IMR-90 (cell line): ENCODE measurements at regions not wholly inside any gene's neighbourhood (a gene's known extent, or its start where the extent isn't known, plus 50 kb on each side); places are given as distances from the start of the nearest gene placed in this dataset.

Experiments used
- ATAC-seq: fragments of 200-7000 bp; cut with Tn5 transposase; 2 replicates; pipeline ENCODE4 v1.9.1; 2020; ENCODE audit warnings: low read depth, mild to moderate bottlenecking, moderate library complexity
- BruUV-seq: library from RNA; stranded (reverse); fragments of 400-500 nt; replicated peaks from 2 replicates; lab custom pipeline; 2021; lab: Mats Ljungman, UMichigan
- CTCF ChIA-PET: fragments of 300-600 bp; formaldehyde crosslinking; extraction: SDS; loops from one replicate; lab custom pipeline; 2021; ENCODE audit warnings: antibody characterized with exemption; lab: Yijun Ruan, JAX
- POLR2A ChIA-PET: fragments of 300-600 bp; sonication (Branson Sonifier 250); formaldehyde crosslinking; loops from one replicate; lab custom pipeline; 2022; ENCODE audit warnings: antibody characterized with exemption; ENCODE audit not compliant: unreplicated experiment; lab: Charles Lee
- DNase-seq: peaks from one replicate; pipeline ENCODE4 v3.0.0; 2013
- H2AFZ ChIP-seq: replicated peaks from 2 replicates; pipeline ENCODE3; 2013; ENCODE audit warnings: low read length, mild to moderate bottlenecking; ENCODE audit not compliant: poor library complexity
- H2AK5ac ChIP-seq: 2 replicates; pipeline ENCODE4 v1.6.1; 2013; ENCODE audit warnings: low read depth, low read length, inconsistent platforms
- H2AK9ac ChIP-seq: replicated peaks from 2 replicates; pipeline ENCODE3; 2013; ENCODE audit warnings: mild to moderate bottlenecking, low read depth, low read length, moderate library complexity; ENCODE audit not compliant: poor library complexity
- H2BK120ac ChIP-seq: 2 replicates; pipeline ENCODE4 v1.6.1; 2013; ENCODE audit warnings: low read depth, low read length, inconsistent platforms
- H2BK15ac ChIP-seq: 3 replicates; pipeline ENCODE4 v1.6.1; 2013; ENCODE audit warnings: low read depth, low read length, inconsistent platforms
- H2BK20ac ChIP-seq: 2 replicates; pipeline ENCODE4 v1.6.1; 2013; ENCODE audit warnings: low read depth, mild to moderate bottlenecking, inconsistent platforms, low read length, moderate library complexity
- H2BK5ac ChIP-seq: 2 replicates; pipeline ENCODE4 v1.6.1; 2013; ENCODE audit warnings: mild to moderate bottlenecking, low read depth, low read length, inconsistent platforms; ENCODE audit not compliant: poor library complexity, severe bottlenecking
- H3K14ac ChIP-seq: replicated peaks from 2 replicates; pipeline ENCODE4 v1.6.1; 2013; ENCODE audit warnings: low read depth, low read length, inconsistent platforms
- H3K18ac ChIP-seq: 2 replicates; pipeline ENCODE4 v1.6.1; 2013; ENCODE audit warnings: low read depth, low read length, control low read depth
- H3K23ac ChIP-seq: 2 replicates; pipeline ENCODE4 v1.6.1; 2013; ENCODE audit warnings: low read depth, low read length, inconsistent platforms
- H3K27ac ChIP-seq: 2 replicates; pipeline ENCODE4 v1.5.1; 2013; ENCODE audit warnings: mild to moderate bottlenecking, control low read depth, low read length; ENCODE audit not compliant: insufficient read depth
- H3K27me3 ChIP-seq: 2 replicates; pipeline ENCODE4 v1.6.1; 2013; ENCODE audit warnings: low read length; ENCODE audit not compliant: control insufficient read depth, insufficient read depth
- H3K36me3 ChIP-seq: 2 replicates; pipeline ENCODE4 v1.6.1; 2013; ENCODE audit warnings: low read length, mixed read lengths; ENCODE audit not compliant: control insufficient read depth, insufficient read depth
- H3K4ac ChIP-seq: 2 replicates; pipeline ENCODE4 v1.6.1; 2013; ENCODE audit warnings: low read depth, low read length, inconsistent platforms
- H3K4me1 ChIP-seq: 2 replicates; pipeline ENCODE4 v1.6.1; 2013; ENCODE audit warnings: low read length, mixed read lengths; ENCODE audit not compliant: control insufficient read depth, insufficient read depth
- H3K4me2 ChIP-seq: 2 replicates; pipeline ENCODE4 v1.6.1; 2013; ENCODE audit warnings: low read depth, mild to moderate bottlenecking, control low read depth, low read length, moderate library complexity
- H3K4me3 ChIP-seq: 2 replicates; pipeline ENCODE4 v1.5.1; 2013; ENCODE audit warnings: low read depth, mild to moderate bottlenecking, control low read depth, low read length, moderate library complexity; ENCODE audit not compliant: insufficient read depth
- H3K56ac ChIP-seq: 2 replicates; pipeline ENCODE4 v1.6.1; 2013; ENCODE audit warnings: low read length, inconsistent platforms; ENCODE audit not compliant: insufficient read depth; ENCODE audit errors: extremely low read depth
- H3K79me1 ChIP-seq, 2 experiments: 2 replicates each; pipeline ENCODE4 v1.6.1; 2013; ENCODE audit warnings: low read length in 2 of 2, inconsistent platforms in 1 of 2, low read depth in 1 of 2
- H3K9ac ChIP-seq: 2 replicates; pipeline ENCODE4 v1.6.1; 2013; ENCODE audit warnings: low read depth, low read length, control low read depth
- H3K9me1 ChIP-seq: 2 replicates; pipeline ENCODE4 v1.6.1; 2013; ENCODE audit warnings: low read length, inconsistent platforms; ENCODE audit not compliant: insufficient read depth
- H3K9me3 ChIP-seq: 2 replicates; pipeline ENCODE4 v1.6.1; 2013; ENCODE audit warnings: low read length; ENCODE audit not compliant: control insufficient read depth, insufficient read depth
- H4K20me1 ChIP-seq: 2 replicates; pipeline ENCODE4 v1.6.1; 2013; ENCODE audit warnings: low read length, inconsistent platforms; ENCODE audit not compliant: insufficient read depth
- H4K5ac ChIP-seq: 2 replicates; pipeline ENCODE4 v1.6.1; 2013; ENCODE audit warnings: mild to moderate bottlenecking, low read depth, low read length, control low read depth
- H4K8ac ChIP-seq, 2 experiments: 2 replicates each; pipeline ENCODE4 v1.6.1; 2013; ENCODE audit warnings: low read depth in 2 of 2, low read length in 2 of 2, control low read depth in 1 of 2, inconsistent platforms in 1 of 2
- H4K91ac ChIP-seq: 2 replicates; pipeline ENCODE4 v1.6.1; 2013; ENCODE audit warnings: low read depth, low read length, inconsistent platforms; ENCODE audit not compliant: insufficient read depth
- CEBPB ChIP-seq: IDR thresholded peaks from 2 replicates; pipeline ENCODE4 v1.6.1; 2012; ENCODE audit warnings: low read depth, low read length, improper control_type of control experiment
- NFE2L2 ChIP-seq: fragments of 150-350 bp; IDR thresholded peaks from 2 replicates; pipeline ENCODE4 v1.6.1; 2016; ENCODE audit warnings: low read depth, mild to moderate bottlenecking, low read length
- POLR2A ChIP-seq: IDR thresholded peaks from 2 replicates; pipeline ENCODE4 v1.6.1; 2012; ENCODE audit warnings: mild to moderate bottlenecking, low read depth, low read length
- RAD21 ChIP-seq: IDR thresholded peaks from 2 replicates; pipeline ENCODE4 v1.6.1; 2012; ENCODE audit warnings: low read length, improper control_type of control experiment
- RCOR1 ChIP-seq: IDR thresholded peaks from 2 replicates; pipeline ENCODE4 v1.6.1; 2012; ENCODE audit warnings: mild to moderate bottlenecking, low read length, improper control_type of control experiment; ENCODE audit not compliant: insufficient replicate concordance
- SMC3 ChIP-seq: fragments of 150-350 bp; IDR thresholded peaks from 2 replicates; pipeline ENCODE4 v1.6.1; 2016; ENCODE audit warnings: low read depth, mild to moderate bottlenecking, antibody characterized with exemption, low read length, moderate library complexity
- USF2 ChIP-seq: fragments of 150-350 bp; IDR thresholded peaks from 2 replicates; pipeline ENCODE4 v1.6.1; 2017; ENCODE audit warnings: mild to moderate bottlenecking, antibody characterized with exemption, low read length, low read depth
- WGBS, 2 experiments: methylation state at CpG; one replicate each; pipeline versions ENCODE4 v1.1.5 to v1.1.7; 2013; ENCODE audit warnings: missing lambda C conversion rate in 2 of 2; ENCODE audit not compliant: insufficient read length in 1 of 2; ENCODE audit errors: extremely low coverage in 2 of 2; 5-methylcytosine and 5-hydroxymethylcytosine counted together
- dilution Hi-C: fragments of 300-500 bp; cut with HindIII; formaldehyde crosslinking; loops from one replicate; pipeline ENCODE4 v1.14.3; 2018; ENCODE audit warnings: low sequenced_read_pairs; ENCODE audit not compliant: unreplicated experiment
- in situ Hi-C: fragments of 300-500 bp; cut with MboI; formaldehyde crosslinking; loops from 3 replicates; pipeline ENCODE4 v1.14.3; 2019; ENCODE audit warnings: low sequenced_read_pairs, inconsistent platforms, mixed read lengths
- intact Hi-C: fragments of 100-400 bp; cut with micrococcal nuclease; formaldehyde crosslinking; loops from 2 replicates; pipeline ENCODE4 v1.10.0; 2022

GRCh38 chr10:29917311-29917710 lies 142.1 kb downstream of the JCAD start:
- no peak overlapping the region for H4K91ac ChIP-seq
- H3K56ac ChIP-seq: no peak overlapping the region
- POLR2A ChIA-PET: no interaction called here
- TF ChIP-seq USF2: no peak
- TF ChIP-seq CEBPB: no peak
- no peak for TF ChIP-seq POLR2A
- TF ChIP-seq NFE2L2: no peak
- no peak for TF ChIP-seq SMC3
- TF ChIP-seq RCOR1: no peak
- TF ChIP-seq RAD21: no peak
- no peak overlapping the region for H2BK15ac ChIP-seq
- peaks cover 28% of the 10 kb centered on the region for H3K27me3 ChIP-seq
- H3K4ac ChIP-seq: no peak overlapping the region
- H3K23ac ChIP-seq: no peak overlapping the region
- no peak overlapping the region for H3K4me3 ChIP-seq
- 93% methylated on average over 3 of the region's 4 CpGs; no CpG with 5 or more reads in 1 of the 2 experiments for WGBS, 2 experiments
- no peak overlapping the region for H2AK9ac ChIP-seq
- in situ Hi-C loops: no loop called here
- no peaks in the 10 kb centered on the region for H3K9me3 ChIP-seq
- ATAC-seq (no peak), DNase-seq (no peak)
- no peak overlapping the region for H3K14ac ChIP-seq
- H3K4me2 ChIP-seq: no peak overlapping the region
- no peaks in the 10 kb centered on the region for H3K79me1 ChIP-seq
- no peak overlapping the region for H2BK120ac ChIP-seq
- no peak overlapping the region for H2BK5ac ChIP-seq
- CTCF ChIA-PET: no interaction called here
- H2BK20ac ChIP-seq: no peak overlapping the region
- no peaks in the 10 kb centered on the region for H3K36me3 ChIP-seq
- no peak overlapping the region for H2AFZ ChIP-seq
- no peak overlapping the region for H3K9ac ChIP-seq
- no peaks in the 10 kb centered on the region for H3K9me1 ChIP-seq
- H3K18ac ChIP-seq: no peak overlapping the region
- no peaks in the 10 kb centered on the region for H4K20me1 ChIP-seq
- no peak overlapping the region for H2AK5ac ChIP-seq
- peaks cover 3% of the 10 kb centered on the region; the same call in 1 of the 2 replicates for H3K4me1 ChIP-seq
- BruUV-seq: no TSS peak
- no peak overlapping the region for H4K8ac ChIP-seq
- intact Hi-C loops: no loop called here
- dilution Hi-C loops: no loop called here
- no peak overlapping the region for H4K5ac ChIP-seq
- no peak overlapping the region for H3K27ac ChIP-seq
